H1 (cell line): ENCODE measurements at regions not wholly inside any gene's neighbourhood (a gene's known extent, or its start where the extent isn't known, plus 50 kb on each side); places are given as distances from the start of the nearest gene placed in this dataset.

Experiments
- CHD1 ChIP-seq: IDR thresholded peaks from 2 replicates; pipeline ENCODE4 v1.6.1; 2012; ENCODE audit warnings: low read depth, low read length, improper control_type of control experiment
- FOSL1 ChIP-seq: IDR thresholded peaks from 2 replicates; pipeline ENCODE4 v1.6.1; 2011; ENCODE audit warnings: mild to moderate bottlenecking, low read depth, low read length, moderate library complexity; ENCODE audit not compliant: insufficient read depth
- PHF8 ChIP-seq: fragments of 200-600 bp; sonication (generic); conservative IDR thresholded peaks from 2 replicates; pipeline ENCODE4 v1.7.1; 2012; ENCODE audit warnings: low read depth, mild to moderate bottlenecking, inconsistent platforms, low read length, moderate library complexity

DNA sequence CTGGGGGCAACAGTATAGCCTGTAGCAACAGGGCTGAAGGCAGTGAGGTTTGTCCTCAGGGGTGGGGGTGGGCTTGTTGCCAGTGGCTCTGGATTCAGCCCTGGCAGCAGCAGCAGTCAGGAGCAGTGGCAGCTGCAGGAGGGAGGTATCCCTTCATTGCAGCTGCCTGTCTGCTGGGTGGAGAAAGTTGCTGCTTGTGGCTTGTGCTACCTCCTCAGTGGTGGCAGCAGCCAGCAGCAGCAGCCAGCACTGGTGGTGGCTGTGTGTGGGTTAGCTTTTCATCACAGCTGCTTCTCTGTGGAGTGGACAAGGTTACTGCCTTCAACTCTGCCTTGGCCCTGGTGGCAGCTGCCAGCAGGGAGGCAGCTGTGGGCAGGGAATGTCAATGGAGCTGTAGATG is 94.9 kb downstream of the ARL6IP6 start:
- no peak for TF ChIP-seq PHF8
- no peak for TF ChIP-seq FOSL1
- no peak for TF ChIP-seq CHD1
